SK-N-SH (cell line): ENCODE measurements at regions not wholly inside any gene's neighbourhood (a gene's known extent, or its start where the extent isn't known, plus 50 kb on each side); places are given as distances from the start of the nearest gene placed in this dataset.
A peak's percentile ranks its signal among the peaks of the same experiment; 100 is the strongest.

ENCODE experiments used
- CTCF ChIA-PET: fragments of 300-600, 350-600 bp; formaldehyde crosslinking; extraction: SDS; loops from one replicate; lab custom pipeline; 2021; lab: Yijun Ruan, JAX
- POLR2A ChIA-PET: fragments of 350-600 bp; sonication (Branson Sonifier 250); formaldehyde crosslinking; extraction: SDS; loops from one replicate; lab custom pipeline; 2020; ENCODE audit warnings: antibody characterized with exemption, inconsistent platforms; lab: Yijun Ruan, JAX
- DNase-seq: peaks from one replicate; pipeline ENCODE4 v3.0.0; 2012
- H2AFZ ChIP-seq: fragments of 200-600 bp; sonication (generic); 2 replicates; pipeline ENCODE4 v1.8.1; 2016; ENCODE audit warnings: antibody characterized with exemption, mild to moderate bottlenecking, low read depth
- H3F3A ChIP-seq: fragments of 200-600 bp; sonication (generic); replicated peaks from 2 replicates; pipeline ENCODE3; 2016; ENCODE audit warnings: antibody characterized with exemption, mild to moderate bottlenecking; ENCODE audit not compliant: insufficient read depth
- H3K27ac ChIP-seq, 2 experiments: fragments of 200-500 bp in 1 of 2; fragments of 200-600 bp in 1 of 2; sonication (Bioruptor generic) in 1 of 2; sonication (generic), shearing (Covaris generic) in 1 of 2; 2 replicates each; pipeline versions ENCODE4 v1.5.1 to v1.6.1; 2014 to 2016; ENCODE audit warnings: low read depth in 2 of 2, inconsistent platforms in 1 of 2, low read length in 1 of 2, mild to moderate bottlenecking in 1 of 2, mixed read lengths in 1 of 2
- H3K27me3 ChIP-seq: fragments of 200-600 bp; sonication (generic), shearing (Covaris generic); 2 replicates; pipeline ENCODE4 v1.6.1; 2016; ENCODE audit warnings: mixed run types; ENCODE audit not compliant: insufficient read depth
- H3K36me3 ChIP-seq, 2 experiments: fragments of 200-500 bp in 1 of 2; fragments of 200-600 bp in 1 of 2; sonication (Bioruptor generic) in 1 of 2; sonication (generic) in 1 of 2; replicated peaks in 1 of 2; 2 replicates each; pipeline versions ENCODE3 to v1.5.1; 2014 to 2016; ENCODE audit warnings: low read length in 1 of 2, mild to moderate bottlenecking in 1 of 2; ENCODE audit not compliant: insufficient read depth in 2 of 2, control insufficient read depth in 1 of 2
- H3K4me1 ChIP-seq, 2 experiments: fragments of 200-500 bp in 1 of 2; fragments of 200-600 bp in 1 of 2; sonication (Bioruptor generic) in 1 of 2; sonication (generic), shearing (Covaris generic) in 1 of 2; 2 replicates each; pipeline versions ENCODE4 v1.5.1 to v1.6.1; 2014 to 2016; ENCODE audit warnings: low read depth in 1 of 2, low read length in 1 of 2, mixed run types in 1 of 2; ENCODE audit not compliant: insufficient read depth in 2 of 2, control insufficient read depth in 1 of 2
- H3K4me2 ChIP-seq: fragments of 200-600 bp; sonication (generic), shearing (Covaris generic); 2 replicates; pipeline ENCODE4 v1.6.1; 2017; ENCODE audit warnings: mixed run types
- H3K4me3 ChIP-seq, 2 experiments: fragments of 200-500 bp in 1 of 2; fragments of 200-600 bp in 1 of 2; sonication (Bioruptor generic) in 1 of 2; sonication (generic), shearing (Covaris generic) in 1 of 2; 2 replicates each; pipeline versions ENCODE4 v1.5.1 to v1.8.1; 2014 to 2016; ENCODE audit warnings: low read depth in 2 of 2, inconsistent platforms in 1 of 2, low read length in 1 of 2, mild to moderate bottlenecking in 1 of 2, mixed read lengths in 1 of 2, moderate library complexity in 1 of 2
- H3K79me2 ChIP-seq: fragments of 200-600 bp; sonication (generic); 2 replicates; pipeline ENCODE4 v1.8.1; 2017; ENCODE audit warnings: mild to moderate bottlenecking; ENCODE audit not compliant: insufficient read depth
- H3K9ac ChIP-seq: fragments of 200-600 bp; sonication (generic); 2 replicates; pipeline ENCODE4 v1.6.1; 2017; ENCODE audit warnings: mixed run types
- H3K9me2 ChIP-seq: fragments of 200-600 bp; sonication (generic); 2 replicates; pipeline ENCODE4 v1.6.1; 2017; ENCODE audit warnings: mixed run types
- H3K9me3 ChIP-seq: fragments of 200-600 bp; sonication (generic); 2 replicates; pipeline ENCODE4 v1.6.1; 2017; ENCODE audit warnings: mixed run types, mild to moderate bottlenecking, moderate library complexity
- H4K20me1 ChIP-seq: fragments of 200-600 bp; sonication (generic); 2 replicates; pipeline ENCODE4 v1.6.1; 2017; ENCODE audit warnings: mild to moderate bottlenecking, mixed run types; ENCODE audit not compliant: insufficient read depth
- CHD2 ChIP-seq: fragments of 150-350 bp; IDR thresholded peaks from 2 replicates; pipeline ENCODE4 v1.6.1; 2018; ENCODE audit warnings: low read length; ENCODE audit not compliant: partially characterized antibody
- EP300 ChIP-seq, 2 experiments: IDR thresholded peaks; 2 replicates each; pipeline versions ENCODE4 v1.4.0 to v1.6.1; 2012; ENCODE audit warnings: borderline replicate concordance in 1 of 2, low read depth in 1 of 2, low read length in 1 of 2
- FOXM1 ChIP-seq: IDR thresholded peaks from 2 replicates; pipeline ENCODE4 v1.4.0; 2012; ENCODE audit warnings: low read depth, mild to moderate bottlenecking
- IRF3 ChIP-seq: fragments of 150-350 bp; IDR thresholded peaks from 2 replicates; pipeline ENCODE4 v1.6.1; 2016; ENCODE audit warnings: mild to moderate bottlenecking, low read depth, low read length
- MXI1 ChIP-seq: IDR thresholded peaks from 2 replicates; pipeline ENCODE4 v1.6.1; 2012; ENCODE audit warnings: mild to moderate bottlenecking, low read depth, low read length, improper control_type of control experiment
- RXRA ChIP-seq: IDR thresholded peaks from 2 replicates; pipeline ENCODE4 v1.4.0; 2012; ENCODE audit warnings: low read depth, mild to moderate bottlenecking, borderline replicate concordance
- SIN3A ChIP-seq: IDR thresholded peaks from 2 replicates; pipeline ENCODE4 v1.6.1; 2012; ENCODE audit warnings: low read depth, mild to moderate bottlenecking, low read length, moderate library complexity, borderline replicate concordance
- SMC3 ChIP-seq: IDR thresholded peaks from 2 replicates; pipeline ENCODE4 v1.6.1; 2012; ENCODE audit warnings: low read depth, low read length, improper control_type of control experiment
- TAF1 ChIP-seq: IDR thresholded peaks from 2 replicates; pipeline ENCODE4 v1.6.1; 2012; ENCODE audit warnings: low read depth, mild to moderate bottlenecking, low read length, moderate library complexity, borderline replicate concordance
- TEAD4 ChIP-seq: IDR thresholded peaks from 2 replicates; pipeline ENCODE4 v1.4.0; 2012; ENCODE audit warnings: mild to moderate bottlenecking, borderline replicate concordance; ENCODE audit not compliant: insufficient read depth
- USF1 ChIP-seq: IDR thresholded peaks from 2 replicates; pipeline ENCODE4 v1.4.0; 2012; ENCODE audit warnings: low read depth, borderline replicate concordance
- USF2 ChIP-seq: fragments of 150-350 bp; IDR thresholded peaks from 2 replicates; pipeline ENCODE4 v1.6.1; 2017; ENCODE audit warnings: antibody characterized with exemption, low read length, low read depth, borderline replicate concordance
- YY1 ChIP-seq: IDR thresholded peaks from 2 replicates; pipeline ENCODE4 v1.4.0; 2012; ENCODE audit warnings: low read depth, mild to moderate bottlenecking
- WGBS: methylation state at CpG from one replicate; pipeline ENCODE4 v1.1.6; 2017; ENCODE audit warnings: low lambda C conversion rate; 5-methylcytosine and 5-hydroxymethylcytosine counted together

- Histone ChIP-seq H2AFZ (no peak overlapping the region), H3K27me3 (no peaks in the 10 kb centered on the region), H3K9me2 (no peaks in the 10 kb centered on the region), H3K4me2 (no peak overlapping the region), H4K20me1 (no peaks in the 10 kb centered on the region), H3K9ac (no peak overlapping the region), H3K4me3 (no peak overlapping the region), H3K9me3 (no peaks in the 10 kb centered on the region), H3F3A (no peaks in the 10 kb centered on the region), H3K4me1 (peaks cover 0 to 15% of the 10 kb centered on the region in 2 experiments; a peak in 1 of 4 replicates), H3K79me2 (no peaks in the 10 kb centered on the region), H3K27ac (no peak overlapping the region), H3K36me3 (no peaks in the 10 kb centered on the region)
- POLR2A ChIA-PET = no interaction called here
- CTCF ChIA-PET = interaction anchor here (0.6 kb wide), 1 partner anchor 165 kb away, joined by 3 read pairs; no protein-coding TSS in a partner anchor
- TF ChIP-seq YY1 (no peak), FOXM1 (no peak), IRF3 (no peak), USF2 (no peak), MXI1 (no peak), TEAD4 (no peak)
- WGBS = 27% methylated on average over 3 of the region's 3 CpGs
- DNase-seq = no peak
Observed at GRCh38 chr1:30192969-30193630, 530.3 kb downstream of the MATN1 start.

GRCh38 chr1:30191154-30191702 is 532.2 kb downstream of the MATN1 start:
- no peaks in the 10 kb centered on the region for H3K27me3 ChIP-seq
- peaks cover 0 to 15% of the 10 kb centered on the region in 2 experiments; a peak in 1 of 4 replicates for H3K4me1 ChIP-seq
- no peaks in the 10 kb centered on the region for H3F3A ChIP-seq
- no peak overlapping the region for H2AFZ ChIP-seq
- ChIA-PET CTCF (interaction anchor here (1.5 to 3.5 kb wide), 2 partner anchors 9 to 189 kb away, joined by 5 to 16 read pairs; no protein-coding TSS in a partner anchor), POLR2A (interaction anchor here (0.6 kb wide), 1 partner anchor 228 kb away, joined by 6 read pairs; no protein-coding TSS in a partner anchor)
- no peak overlapping the region for H3K4me2 ChIP-seq
- no peak overlapping the region for H3K27ac ChIP-seq
- H3K9me3 ChIP-seq = no peaks in the 10 kb centered on the region
- no peaks in the 10 kb centered on the region for H3K9me2 ChIP-seq
- no peak overlapping the region for H3K4me3 ChIP-seq
- peak; percentile 34 for DNase-seq
- H3K9ac ChIP-seq = no peak overlapping the region
- no peaks in the 10 kb centered on the region for H3K79me2 ChIP-seq
- TF ChIP-seq EP300 (IDR thresholded peaks at IDR 0.05; ENCODE audit: borderline replicate concordance in 1 of 2, low read depth in 1 of 2, low read length in 1 of 2) (no peak), SMC3 (no peak), IRF3 (no peak), SIN3A (no peak), USF2 (no peak), CHD2 (no peak), USF1 (no peak), RXRA (no peak), YY1 (no peak), TEAD4 (no peak), TAF1 (no peak)
- H3K36me3 ChIP-seq = no peaks in the 10 kb centered on the region
- no peaks in the 10 kb centered on the region for H4K20me1 ChIP-seq
- WGBS = 60% methylated on average over 1 of the region's 2 CpGs
